ENCODE measurements at regions not wholly inside any gene's neighbourhood (a gene's known extent, or its start where the extent isn't known, plus 50 kb on each side); places are given as distances from the start of the nearest gene placed in this dataset.

GRCh38 chr18:59764281-59764680, 67.1 kb upstream of the CCBE1 start:
- TF ChIP-seq CTCF (IDR thresholded peaks at IDR 0.05): no peak
- TF ChIP-seq RFX5 (IDR thresholded peaks at IDR 0.05): no peak
- no peak for TF ChIP-seq POLR2A (IDR thresholded peaks at IDR 0.05; ENCODE audit: low read length)
- no peak for TF ChIP-seq ZFP36 (IDR thresholded peaks at IDR 0.05; ENCODE audit: borderline replicate concordance, partially characterized antibody)
- no peak for TF ChIP-seq SREBF2 (IDR thresholded peaks at IDR 0.05)
- no peak for TF ChIP-seq MYC (IDR thresholded peaks at IDR 0.05; ENCODE audit: borderline replicate concordance, low read length)
- TF ChIP-seq MAX (IDR thresholded peaks at IDR 0.05): no peak
- no peak for TF ChIP-seq FOSB (CRISPR knock-in tag; IDR thresholded peaks at IDR 0.05)
- TF ChIP-seq CBX8 (IDR thresholded peaks at IDR 0.05): no peak
- TF ChIP-seq EP300 (IDR thresholded peaks at IDR 0.05): no peak
- TF ChIP-seq RAD21 (conservative IDR thresholded peaks at IDR 0.05 in 1 of 2, IDR thresholded peaks at IDR 0.05 in 1 of 2): no peak
- no peak for TF ChIP-seq CEBPB (IDR thresholded peaks at IDR 0.05)
